CD14-positive monocyte (primary cell): ENCODE measurements at regions not wholly inside any gene's neighbourhood (a gene's known extent, or its start where the extent isn't known, plus 50 kb on each side); places are given as distances from the start of the nearest gene placed in this dataset.

Experiments
- DNase-seq, 3 donors: peaks; one replicate each; pipeline ENCODE4 v3.0.0-alpha.2; 2011 to 2022
- H2AFZ ChIP-seq: 2 replicates; pipeline ENCODE4 v1.6.0; 2012; ENCODE audit warnings: mild to moderate bottlenecking, low read depth, low read length, inconsistent platforms; ENCODE audit not compliant: insufficient read depth, poor library complexity, severe bottlenecking
- H3K27ac ChIP-seq, 2 donors: 1 replicate in 1 of 2; 2 replicates in 1 of 2; pipeline ENCODE4 v1.5.1; 2012 to 2013; ENCODE audit warnings: low read length in 2 of 2, control low read depth in 1 of 2, inconsistent platforms in 1 of 2, low read depth in 1 of 2, mild to moderate bottlenecking in 1 of 2
- H3K27me3 ChIP-seq, 2 donors: one replicate each; pipeline versions ENCODE4 v1.6.0 to v1.6.1; 2011 to 2013; ENCODE audit warnings: low read length in 2 of 2; ENCODE audit not compliant: control insufficient read depth in 2 of 2, insufficient read depth in 2 of 2
- H3K36me3 ChIP-seq, 2 donors: replicated peaks in 1 of 2; 1 replicate in 1 of 2; 2 replicates in 1 of 2; pipeline versions ENCODE4 v1.5.1 to v1.6.1; 2012 to 2013; ENCODE audit warnings: low read length in 2 of 2, control low read depth in 1 of 2, inconsistent platforms in 1 of 2, mild to moderate bottlenecking in 1 of 2; ENCODE audit not compliant: insufficient read depth in 2 of 2, control insufficient read depth in 1 of 2
- H3K4me1 ChIP-seq, 2 donors: 1 replicate in 1 of 2; 2 replicates in 1 of 2; pipeline versions ENCODE4 v1.5.1 to v1.6.1; 2012 to 2013; ENCODE audit warnings: low read length in 2 of 2, control low read depth in 1 of 2, inconsistent platforms in 1 of 2, mild to moderate bottlenecking in 1 of 2, moderate library complexity in 1 of 2; ENCODE audit not compliant: insufficient read depth in 2 of 2, control insufficient read depth in 1 of 2
- H3K4me2 ChIP-seq: replicated peaks from 2 replicates; pipeline ENCODE3; 2012; ENCODE audit warnings: low read length, moderate library complexity, mild to moderate bottlenecking; ENCODE audit not compliant: poor library complexity, severe bottlenecking; ENCODE audit errors: extremely low read depth
- H3K4me3 ChIP-seq, 3 experiments: fragments of 200-600 bp in 1 of 3; sonication (generic) in 1 of 3; replicated peaks in 1 of 3; 1 replicate in 2 of 3; 2 replicates in 1 of 3; pipeline ENCODE4 v1.5.1; 2011 to 2013; ENCODE audit warnings: low read length in 3 of 3, mild to moderate bottlenecking in 3 of 3, control low read depth in 2 of 3, low read depth in 2 of 3, inconsistent platforms in 1 of 3, moderate library complexity in 1 of 3
- H3K79me2 ChIP-seq: 2 replicates; pipeline ENCODE4 v1.6.0; 2012; ENCODE audit warnings: mild to moderate bottlenecking, control low read depth, inconsistent platforms, low read length, moderate library complexity; ENCODE audit not compliant: insufficient read depth
- H3K9ac ChIP-seq: 2 replicates; pipeline ENCODE4 v1.6.0; 2017; ENCODE audit warnings: low read length, mild to moderate bottlenecking; ENCODE audit not compliant: insufficient read depth, poor library complexity, severe bottlenecking
- H3K9me3 ChIP-seq, 2 donors: replicated peaks in 1 of 2; 1 replicate in 1 of 2; 2 replicates in 1 of 2; pipeline versions ENCODE4 v1.5.1 to v1.6.1; 2012 to 2013; ENCODE audit warnings: low read length in 2 of 2, control low read depth in 1 of 2; ENCODE audit not compliant: control insufficient read depth in 1 of 2, insufficient read depth in 1 of 2
- H4K20me1 ChIP-seq: 2 replicates; pipeline ENCODE4 v1.6.0; 2012; ENCODE audit warnings: mild to moderate bottlenecking, low read length, control low read depth, moderate library complexity; ENCODE audit not compliant: insufficient read depth
- H3K27ac Mint-ChIP-seq, 7 donors: one replicate each; pipeline ENCODE4 v1.8.0; 2020; ENCODE audit warnings: mild to moderate bottlenecking in 7 of 7, mixed read lengths in 7 of 7, moderate library complexity in 6 of 7, inconsistent platforms in 2 of 7
- H3K27me3 Mint-ChIP-seq, 3 donors: one replicate each; pipeline ENCODE4 v1.8.0; 2021 to 2022; ENCODE audit warnings: low read depth in 3 of 3, mild to moderate bottlenecking in 3 of 3, mixed read lengths in 3 of 3, moderate library complexity in 3 of 3, inconsistent platforms in 1 of 3
- H3K36me3 Mint-ChIP-seq, 2 donors: one replicate each; pipeline ENCODE4 v1.8.0; 2020; ENCODE audit warnings: mixed read lengths in 2 of 2, inconsistent platforms in 1 of 2, mild to moderate bottlenecking in 1 of 2
- H3K4me1 Mint-ChIP-seq: one replicate; pipeline ENCODE4 v1.8.0; 2020; ENCODE audit warnings: mild to moderate bottlenecking, mixed read lengths
- H3K4me3 Mint-ChIP-seq, 2 donors: one replicate each; pipeline ENCODE4 v1.8.0; 2020; ENCODE audit warnings: mild to moderate bottlenecking in 2 of 2, mixed read lengths in 2 of 2, moderate library complexity in 1 of 2
- H3K9me3 Mint-ChIP-seq, 7 donors: one replicate each; pipeline ENCODE4 v1.8.0; 2020 to 2022; ENCODE audit warnings: mixed read lengths in 7 of 7, mild to moderate bottlenecking in 6 of 7, moderate library complexity in 6 of 7, inconsistent platforms in 2 of 7
- CTCF ChIP-seq: fragments of 200-600 bp; IDR thresholded peaks from one replicate; pipeline ENCODE4 v1.8.0; 2022; ENCODE audit warnings: antibody characterized with exemption, mild to moderate bottlenecking
- WGBS: methylation state at CpG from one replicate; pipeline ENCODE4 v1.1.5; 2013; ENCODE audit warnings: missing lambda C conversion rate; ENCODE audit not compliant: insufficient coverage; 5-methylcytosine and 5-hydroxymethylcytosine counted together
- intact Hi-C, 2 donors: fragments of 100-400 bp; cut with micrococcal nuclease; formaldehyde crosslinking; loops; one replicate each; pipeline versions ENCODE4 v1.15.0 to v1.15.1; 2023

GRCh38 chr14:98203421-98203820 is 1068.6 kb downstream of the BCL11B start:
- no peaks in the 10 kb centered on the region for H3K4me1 Mint-ChIP-seq
- H3K27ac Mint-ChIP-seq = no peak overlapping the region
- no peaks in the 10 kb centered on the region for H4K20me1 ChIP-seq
- no peaks in the 10 kb centered on the region for H3K27me3 ChIP-seq
- no peak for TF ChIP-seq CTCF
- no peaks in the 10 kb centered on the region for H3K79me2 ChIP-seq
- H3K9me3 ChIP-seq = peaks cover 0 to 2% of the 10 kb centered on the region in 2 donors
- H3K27ac ChIP-seq = no peak overlapping the region
- no peak overlapping the region for H3K4me3 ChIP-seq
- H3K36me3 Mint-ChIP-seq = no peaks in the 10 kb centered on the region
- no peaks in the 10 kb centered on the region for H3K36me3 ChIP-seq
- H3K4me1 ChIP-seq = no peaks in the 10 kb centered on the region
- H3K4me3 Mint-ChIP-seq = no peak overlapping the region
- no peak overlapping the region for H3K9ac ChIP-seq
- H3K27me3 Mint-ChIP-seq = peaks cover 0 to 4% (median 2%) of the 10 kb centered on the region in 3 donors
- intact Hi-C loops = no loop called here
- H3K9me3 Mint-ChIP-seq = peaks cover 0 to 12% (median 4%) of the 10 kb centered on the region in 7 donors
- H3K4me2 ChIP-seq = no peak overlapping the region
- DNase-seq = no peak
- no peak overlapping the region for H2AFZ ChIP-seq
- WGBS = 86% methylated on average over 5 of the region's 6 CpGs

GRCh38 chr14:98204139-98204538 is 1067.9 kb downstream of the BCL11B start:
- TF ChIP-seq CTCF = no peak
- Mint-ChIP-seq H3K9me3 (peaks cover 0 to 12% (median 4%) of the 10 kb centered on the region in 7 donors), H3K27ac (no peak overlapping the region), H3K36me3 (no peaks in the 10 kb centered on the region), H3K4me1 (no peaks in the 10 kb centered on the region), H3K4me3 (no peak overlapping the region), H3K27me3 (peaks cover 0 to 6% (median 0%) of the 10 kb centered on the region in 3 donors)
- Histone ChIP-seq H3K4me3 (no peak overlapping the region), H3K27ac (no peak overlapping the region), H3K4me1 (no peaks in the 10 kb centered on the region), H3K27me3 (no peaks in the 10 kb centered on the region), H3K79me2 (no peaks in the 10 kb centered on the region), H3K36me3 (no peaks in the 10 kb centered on the region), H2AFZ (no peak overlapping the region), H4K20me1 (no peaks in the 10 kb centered on the region), H3K4me2 (no peak overlapping the region), H3K9ac (no peak overlapping the region), H3K9me3 (peaks cover 0 to 2% of the 10 kb centered on the region in 2 donors)
- intact Hi-C loops = no loop called here
- no peak for DNase-seq
- 100% methylated on average over 2 of the region's 3 CpGs for WGBS
